Activated naive CD8-positive, alpha-beta T cell treated with anti-CD3 and anti-CD28 coated beads for 36 hours (primary cell): ENCODE measurements at regions not wholly inside any gene's neighbourhood (a gene's known extent, or its start where the extent isn't known, plus 50 kb on each side); places are given as distances from the start of the nearest gene placed in this dataset.

ENCODE experiments used
- DNase-seq: peaks from one replicate; pipeline ENCODE4 v3.0.0; 2021
- H3K27ac Mint-ChIP-seq: one replicate; pipeline ENCODE4 v1.8.0; 2022; ENCODE audit warnings: mild to moderate bottlenecking, moderate library complexity, mixed read lengths
- H3K27me3 Mint-ChIP-seq: one replicate; pipeline ENCODE4 v1.8.0; 2022; ENCODE audit warnings: mild to moderate bottlenecking, mixed read lengths
- H3K36me3 Mint-ChIP-seq: one replicate; pipeline ENCODE4 v1.8.0; 2021; ENCODE audit warnings: mild to moderate bottlenecking, mixed read lengths
- H3K4me1 Mint-ChIP-seq: one replicate; pipeline ENCODE4 v1.8.0; 2021; ENCODE audit warnings: mixed read lengths
- H3K4me3 Mint-ChIP-seq: one replicate; pipeline ENCODE4 v1.8.0; 2022; ENCODE audit warnings: mild to moderate bottlenecking, moderate library complexity, mixed read lengths
- H3K9me3 Mint-ChIP-seq: one replicate; pipeline ENCODE4 v1.8.0; 2022; ENCODE audit warnings: mixed read lengths

DNA sequence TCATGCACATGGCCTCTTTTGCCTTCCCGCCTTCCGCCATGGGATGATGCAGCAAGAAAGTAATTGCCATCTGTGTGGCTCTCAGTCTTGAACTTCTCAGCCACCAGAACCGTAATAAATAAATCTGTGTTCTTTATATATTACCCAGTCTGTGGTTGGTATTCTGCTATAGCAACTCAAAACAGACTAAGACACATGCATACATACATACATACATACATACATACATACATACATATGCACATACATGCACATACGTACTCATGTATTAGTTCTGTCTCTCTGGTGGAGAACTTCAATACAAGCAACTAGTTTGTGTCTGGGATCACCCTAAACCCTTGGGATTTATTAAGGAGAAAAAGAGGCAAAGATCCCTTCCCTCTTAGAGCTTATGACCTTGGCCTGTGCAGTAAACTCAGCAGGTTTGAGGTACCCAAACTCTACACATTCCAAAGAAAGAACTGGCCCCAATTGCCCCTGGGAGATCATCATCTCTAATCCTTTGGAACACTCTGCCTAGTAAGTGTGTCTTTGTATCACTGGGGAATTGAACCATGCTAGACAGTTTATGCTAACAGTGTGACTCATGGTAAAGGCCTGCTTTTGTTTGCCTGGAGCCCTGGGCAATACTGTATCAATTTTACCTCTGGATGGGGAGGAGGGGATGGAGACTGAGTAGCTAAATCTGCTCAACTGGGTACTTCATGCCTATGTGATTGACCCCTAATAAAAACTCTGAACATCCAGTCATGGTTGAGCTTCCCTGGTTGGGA, 115.6 kb upstream of the LMCD1 start:
- H3K36me3 Mint-ChIP-seq = no peaks in the 10 kb centered on the region
- peaks cover 1% of the 10 kb centered on the region for H3K4me1 Mint-ChIP-seq
- no peak for DNase-seq

DNA sequence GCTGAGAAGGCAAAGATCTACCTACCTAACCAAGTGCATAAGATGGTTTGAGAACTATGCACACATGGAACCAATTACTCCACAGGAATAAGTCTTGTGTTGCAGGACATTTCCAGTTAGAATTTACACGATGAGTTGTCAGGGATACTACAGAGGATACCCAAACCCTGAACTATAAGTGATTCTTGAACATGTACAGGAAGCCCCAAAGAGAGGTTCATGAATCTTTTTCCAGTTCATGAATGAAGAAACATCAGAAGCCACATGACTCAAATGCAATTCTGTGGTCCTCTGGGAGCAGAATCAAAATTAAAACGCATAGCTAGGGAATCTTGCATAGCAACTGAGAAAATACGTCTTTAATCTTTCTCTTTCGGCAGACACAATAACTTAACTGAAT, 114.1 kb upstream of the LMCD1 start:
- H3K27ac Mint-ChIP-seq = no peak overlapping the region
- H3K4me3 Mint-ChIP-seq = no peak overlapping the region
- peaks cover 1% of the 10 kb centered on the region for H3K4me1 Mint-ChIP-seq
- H3K27me3 Mint-ChIP-seq = no peaks in the 10 kb centered on the region
- no peak for DNase-seq
- no peaks in the 10 kb centered on the region for H3K36me3 Mint-ChIP-seq
- peaks cover 3% of the 10 kb centered on the region for H3K9me3 Mint-ChIP-seq

More for the DNA sequence above, 115.6 kb upstream of the LMCD1 start:
- Mint-ChIP-seq H3K27ac (no peak overlapping the region), H3K9me3 (peaks cover 3% of the 10 kb centered on the region), H3K4me3 (no peak overlapping the region), H3K27me3 (no peaks in the 10 kb centered on the region)

GRCh38 chr3:8399686-8400085, 101.9 kb upstream of the LMCD1 start:
- Mint-ChIP-seq H3K27ac (no peak overlapping the region), H3K4me1 (no peaks in the 10 kb centered on the region), H3K4me3 (no peak overlapping the region), H3K9me3 (no peaks in the 10 kb centered on the region), H3K27me3 (no peaks in the 10 kb centered on the region), H3K36me3 (peaks cover 2% of the 10 kb centered on the region)
- DNase-seq = no peak

GRCh38 chr3:8400911-8401310, 100.7 kb upstream of the LMCD1 start:
- H3K27ac Mint-ChIP-seq = no peak overlapping the region
- H3K9me3 Mint-ChIP-seq = peaks cover 4% of the 10 kb centered on the region
- no peaks in the 10 kb centered on the region for H3K4me1 Mint-ChIP-seq
- H3K4me3 Mint-ChIP-seq = no peak overlapping the region
- DNase-seq = no peak
- H3K36me3 Mint-ChIP-seq = peaks cover 2% of the 10 kb centered on the region
- no peaks in the 10 kb centered on the region for H3K27me3 Mint-ChIP-seq

GRCh38 chr3:8403996-8404395, 97.6 kb upstream of the LMCD1 start:
- DNase-seq = no peak
- Mint-ChIP-seq H3K36me3 (peaks cover 2% of the 10 kb centered on the region), H3K27ac (no peak overlapping the region), H3K9me3 (peaks cover 14% of the 10 kb centered on the region), H3K27me3 (no peaks in the 10 kb centered on the region), H3K4me1 (no peaks in the 10 kb centered on the region), H3K4me3 (no peak overlapping the region)

- no peaks in the 10 kb centered on the region for H3K27me3 Mint-ChIP-seq
- no peaks in the 10 kb centered on the region for H3K4me1 Mint-ChIP-seq
- H3K27ac Mint-ChIP-seq = no peak overlapping the region
- H3K9me3 Mint-ChIP-seq = peaks cover 14% of the 10 kb centered on the region
- H3K4me3 Mint-ChIP-seq = no peak overlapping the region
- DNase-seq = no peak
- peaks cover 2% of the 10 kb centered on the region for H3K36me3 Mint-ChIP-seq
These were observed 96.5 kb upstream of the LMCD1 start for GRCh38 chr3:8405144-8405543.

GRCh38 chr3:8406479-8406878, 95.1 kb upstream of the LMCD1 start:
- H3K4me3 Mint-ChIP-seq = no peak overlapping the region
- peaks cover 14% of the 10 kb centered on the region for H3K9me3 Mint-ChIP-seq
- no peaks in the 10 kb centered on the region for H3K4me1 Mint-ChIP-seq
- H3K27ac Mint-ChIP-seq = no peak overlapping the region
- H3K27me3 Mint-ChIP-seq = no peaks in the 10 kb centered on the region
- DNase-seq = no peak
- H3K36me3 Mint-ChIP-seq = peaks cover 2% of the 10 kb centered on the region

GRCh38 chr3:8413337-8413926, 88.2 kb upstream of the LMCD1 start:
- Mint-ChIP-seq H3K27ac (no peak overlapping the region), H3K27me3 (no peaks in the 10 kb centered on the region), H3K4me3 (no peak overlapping the region), H3K9me3 (no peaks in the 10 kb centered on the region), H3K36me3 (no peaks in the 10 kb centered on the region), H3K4me1 (peaks cover 2% of the 10 kb centered on the region)
- no peak for DNase-seq

GRCh38 chr3:8416965-8417364, 84.7 kb upstream of the LMCD1 start:
- Mint-ChIP-seq H3K4me1 (peaks cover 2% of the 10 kb centered on the region), H3K27me3 (no peaks in the 10 kb centered on the region), H3K27ac (no peak overlapping the region), H3K9me3 (no peaks in the 10 kb centered on the region), H3K4me3 (no peak overlapping the region), H3K36me3 (no peaks in the 10 kb centered on the region)
- no peak for DNase-seq

- peaks cover 2% of the 10 kb centered on the region for H3K4me1 Mint-ChIP-seq
- no peak overlapping the region for H3K27ac Mint-ChIP-seq
- peaks cover 4% of the 10 kb centered on the region for H3K9me3 Mint-ChIP-seq
- no peak for DNase-seq
- no peak overlapping the region for H3K4me3 Mint-ChIP-seq
- no peaks in the 10 kb centered on the region for H3K27me3 Mint-ChIP-seq
- H3K36me3 Mint-ChIP-seq = no peaks in the 10 kb centered on the region
These were observed 81.0 kb upstream of the LMCD1 start for GRCh38 chr3:8420612-8421011.

- no peaks in the 10 kb centered on the region for H3K36me3 Mint-ChIP-seq
- H3K9me3 Mint-ChIP-seq = peaks cover 4% of the 10 kb centered on the region
- no peaks in the 10 kb centered on the region for H3K27me3 Mint-ChIP-seq
- H3K27ac Mint-ChIP-seq = no peak overlapping the region
- H3K4me1 Mint-ChIP-seq = peaks cover 2% of the 10 kb centered on the region
- DNase-seq = no peak
- H3K4me3 Mint-ChIP-seq = no peak overlapping the region
These were observed 80.4 kb upstream of the LMCD1 start for GRCh38 chr3:8421267-8421666.

DNA sequence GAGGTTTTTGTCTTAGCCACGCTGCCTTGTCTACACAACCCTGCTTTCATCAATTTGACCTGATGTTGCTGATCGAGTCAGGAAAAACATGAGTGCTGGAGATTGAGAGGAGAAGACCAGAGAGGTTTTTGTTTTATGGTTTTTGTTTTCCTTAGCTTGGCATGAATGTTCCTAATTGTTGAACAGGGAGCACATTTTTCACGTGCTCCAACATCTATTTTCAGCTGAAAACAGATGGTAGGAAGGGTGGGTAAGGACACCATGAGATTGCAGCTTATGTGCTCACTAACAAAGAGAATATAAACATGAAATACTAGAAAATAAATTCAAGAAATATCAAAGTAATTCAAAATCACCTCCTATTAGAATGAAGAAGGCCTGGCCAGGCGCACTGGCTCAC, 79.9 kb upstream of the LMCD1 start:
- Mint-ChIP-seq H3K4me1 (peaks cover 1% of the 10 kb centered on the region), H3K9me3 (peaks cover 4% of the 10 kb centered on the region), H3K36me3 (no peaks in the 10 kb centered on the region), H3K27me3 (no peaks in the 10 kb centered on the region), H3K27ac (no peak overlapping the region), H3K4me3 (no peak overlapping the region)
- DNase-seq = no peak

DNA sequence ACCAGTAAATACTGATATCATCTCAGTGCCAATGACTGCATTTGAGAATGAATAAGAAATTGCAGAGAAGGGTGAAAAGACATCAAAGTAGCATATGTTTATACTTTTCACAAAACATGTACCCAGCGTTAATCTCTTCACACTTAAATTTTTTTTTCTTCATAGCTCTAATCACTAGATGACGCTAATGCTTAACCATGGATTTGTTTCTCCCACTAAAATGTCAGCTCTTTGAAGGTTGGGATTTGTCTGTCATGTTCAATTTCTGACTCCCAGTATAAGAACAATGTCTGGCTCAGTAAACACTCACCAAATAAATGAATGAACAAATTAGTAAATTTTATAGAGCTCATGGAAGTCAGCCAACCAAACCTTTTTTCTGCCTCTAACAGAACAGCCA, 78.3 kb upstream of the LMCD1 start:
- Mint-ChIP-seq H3K4me1 (no peaks in the 10 kb centered on the region), H3K4me3 (no peak overlapping the region), H3K9me3 (peaks cover 4% of the 10 kb centered on the region), H3K27ac (no peak overlapping the region), H3K27me3 (no peaks in the 10 kb centered on the region), H3K36me3 (no peaks in the 10 kb centered on the region)
- no peak for DNase-seq

DNA sequence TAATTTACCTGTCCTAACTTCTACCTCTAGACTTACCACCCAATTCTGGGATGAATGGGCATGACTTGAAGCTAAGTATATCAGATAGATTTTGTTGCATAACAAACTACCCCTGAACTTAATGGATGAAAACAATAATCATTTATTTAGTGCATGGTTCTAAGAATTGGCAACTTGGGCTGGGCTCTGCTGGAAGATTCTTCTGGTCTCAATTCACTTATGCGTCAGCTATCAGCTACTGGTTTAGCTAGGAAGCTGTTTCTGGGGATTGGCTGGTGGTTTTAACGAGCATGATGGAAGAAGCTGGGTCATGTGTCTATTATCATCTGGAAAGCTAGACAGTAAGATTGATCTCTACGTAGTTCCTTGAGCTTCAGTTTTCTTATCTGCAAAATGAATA, 77.3 kb upstream of the LMCD1 start:
- H3K4me1 Mint-ChIP-seq = no peaks in the 10 kb centered on the region
- no peaks in the 10 kb centered on the region for H3K27me3 Mint-ChIP-seq

DNA sequence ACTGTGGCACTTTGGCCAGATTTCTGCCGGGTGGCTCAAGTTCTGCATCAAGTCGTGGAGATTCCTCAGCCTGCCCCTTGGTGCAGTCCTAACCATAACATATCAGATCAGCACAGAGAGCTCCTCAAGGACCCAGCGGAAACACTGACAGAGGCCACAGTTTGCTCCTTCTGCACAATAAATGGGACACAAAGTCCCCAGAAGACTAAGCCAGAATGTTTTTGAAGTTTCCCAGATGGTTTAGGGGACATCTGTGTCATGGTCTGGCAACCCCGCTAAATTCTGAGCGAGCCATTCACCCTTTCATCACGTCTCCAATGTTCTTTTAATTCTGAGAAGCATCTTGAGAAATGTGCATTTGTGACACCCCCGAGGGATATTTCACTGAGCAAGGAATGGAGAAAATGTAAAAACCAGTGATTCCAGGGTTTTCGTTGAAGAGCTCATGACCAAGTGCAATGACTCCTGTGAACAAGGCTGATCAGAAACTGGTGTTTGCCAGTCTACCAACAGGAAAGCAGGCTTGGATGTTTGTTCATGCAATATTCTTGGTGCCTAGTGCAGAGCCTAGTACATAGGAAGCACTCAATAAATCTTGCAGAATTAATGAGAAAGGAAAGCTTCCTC, 64.8 kb upstream of the LMCD1 start:
- Mint-ChIP-seq H3K9me3 (peaks cover 3% of the 10 kb centered on the region), H3K27ac (no peak overlapping the region), H3K36me3 (no peaks in the 10 kb centered on the region), H3K4me3 (no peak overlapping the region), H3K27me3 (no peaks in the 10 kb centered on the region), H3K4me1 (no peaks in the 10 kb centered on the region)
- DNase-seq = no peak

More for the DNA sequence above, 77.3 kb upstream of the LMCD1 start:
- Mint-ChIP-seq H3K36me3 (no peaks in the 10 kb centered on the region), H3K4me3 (no peak overlapping the region), H3K27ac (no peak overlapping the region), H3K9me3 (peaks cover 4% of the 10 kb centered on the region)
- DNase-seq = no peak
